Esophagus squamous epithelium (tissue), 5 donors: ENCODE measurements at regions not wholly inside any gene's neighbourhood (a gene's known extent, or its start where the extent isn't known, plus 50 kb on each side); places are given as distances from the start of the nearest gene placed in this dataset.

Source experiments
- DNase-seq: peaks from one replicate; lab custom pipeline; 2025; lab: John Stamatoyannopoulos, UW
- H3K27ac ChIP-seq, 4 donors: fragments of 200-600 bp; sonication (generic); one replicate each; pipeline ENCODE4 v1.5.1; 2016 to 2019; ENCODE audit warnings: mild to moderate bottlenecking in 1 of 4
- H3K27me3 ChIP-seq, 4 donors: fragments of 200-600 bp; sonication (generic); 1 replicate in 3 of 4; 2 replicates in 1 of 4; pipeline versions ENCODE4 v1.5.1 to v1.6.0; 2017 to 2021; ENCODE audit warnings: antibody characterized with exemption in 1 of 4
- H3K36me3 ChIP-seq, 3 donors: fragments of 200-600 bp; sonication (generic); one replicate each; pipeline ENCODE4 v1.5.1; 2016 to 2019
- H3K4me1 ChIP-seq, 3 donors: fragments of 200-600 bp; sonication (generic); one replicate each; pipeline ENCODE4 v1.5.1; 2017 to 2019
- H3K4me3 ChIP-seq, 4 donors: fragments of 200-600 bp; sonication (generic); 1 replicate in 3 of 4; 2 replicates in 1 of 4; pipeline ENCODE4 v1.5.1; 2016 to 2019; ENCODE audit warnings: mild to moderate bottlenecking in 2 of 4, moderate library complexity in 1 of 4
- H3K9me3 ChIP-seq, 3 donors: fragments of 200-600 bp; sonication (generic); one replicate each; pipeline ENCODE4 v1.5.1; 2016 to 2019
- POLR2A ChIP-seq, 4 donors: fragments of 450-650 bp; IDR thresholded peaks; one replicate each; pipeline ENCODE4 v1.6.1; 2017; ENCODE audit warnings: antibody characterized with exemption in 4 of 4, mild to moderate bottlenecking in 4 of 4, moderate library complexity in 3 of 4
- WGBS, 2 donors: methylation state at CpG; one replicate each; pipeline ENCODE4 v1.1.5; 2018; 5-methylcytosine and 5-hydroxymethylcytosine counted together
- intact Hi-C: fragments of 100-400 bp; cut with DNase I; formaldehyde crosslinking; loops from one replicate; pipeline ENCODE4 v1.15.0; 2022
- TF ChIP-seq, protein P1 (sequence below), 6 experiments: fragments of 450-650 bp in 4 of 6; fragments of 200-600 bp in 2 of 6; sonication (generic) in 2 of 6; IDR thresholded peaks; one replicate each; pipeline ENCODE4 v1.5.1; 2016 to 2019; ENCODE audit warnings: antibody characterized with exemption in 6 of 6, mild to moderate bottlenecking in 4 of 6, moderate library complexity in 4 of 6
- donor health status: DM: yes; HTN: yes; CAD: no.

- DNase-seq = no peak
- Histone ChIP-seq H3K27ac (no peak overlapping the region), H3K4me1 (no peaks in the 10 kb centered on the region), H3K4me3 (no peak overlapping the region), H3K27me3 (no peaks in the 10 kb centered on the region), H3K36me3 (no peaks in the 10 kb centered on the region), H3K9me3 (no peaks in the 10 kb centered on the region)
- intact Hi-C loops = no loop called here
- 38 to 58% methylated on average over 1 of the region's 1 CpG for WGBS, 2 donors
- TF ChIP-seq, protein P1, sequence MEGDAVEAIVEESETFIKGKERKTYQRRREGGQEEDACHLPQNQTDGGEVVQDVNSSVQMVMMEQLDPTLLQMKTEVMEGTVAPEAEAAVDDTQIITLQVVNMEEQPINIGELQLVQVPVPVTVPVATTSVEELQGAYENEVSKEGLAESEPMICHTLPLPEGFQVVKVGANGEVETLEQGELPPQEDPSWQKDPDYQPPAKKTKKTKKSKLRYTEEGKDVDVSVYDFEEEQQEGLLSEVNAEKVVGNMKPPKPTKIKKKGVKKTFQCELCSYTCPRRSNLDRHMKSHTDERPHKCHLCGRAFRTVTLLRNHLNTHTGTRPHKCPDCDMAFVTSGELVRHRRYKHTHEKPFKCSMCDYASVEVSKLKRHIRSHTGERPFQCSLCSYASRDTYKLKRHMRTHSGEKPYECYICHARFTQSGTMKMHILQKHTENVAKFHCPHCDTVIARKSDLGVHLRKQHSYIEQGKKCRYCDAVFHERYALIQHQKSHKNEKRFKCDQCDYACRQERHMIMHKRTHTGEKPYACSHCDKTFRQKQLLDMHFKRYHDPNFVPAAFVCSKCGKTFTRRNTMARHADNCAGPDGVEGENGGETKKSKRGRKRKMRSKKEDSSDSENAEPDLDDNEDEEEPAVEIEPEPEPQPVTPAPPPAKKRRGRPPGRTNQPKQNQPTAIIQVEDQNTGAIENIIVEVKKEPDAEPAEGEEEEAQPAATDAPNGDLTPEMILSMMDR (IDR thresholded peaks at IDR 0.05) = no peak
- no peak for TF ChIP-seq POLR2A (IDR thresholded peaks at IDR 0.05)
Measured at GRCh38 chrX:4528247-4528646, 814.8 kb upstream of the PRKX start.

- intact Hi-C loops = no loop called here
- 44 to 58% methylated on average over 4 of the region's 4 CpGs for WGBS, 2 donors
Measured at GRCh38 chrX:4485912-4486311, 772.5 kb upstream of the PRKX start.

GRCh38 chrX:4484266-4484665 is 770.8 kb upstream of the PRKX start:
- intact Hi-C loops = no loop called here
- no peak overlapping the region for H3K4me3 ChIP-seq
- no peaks in the 10 kb centered on the region for H3K36me3 ChIP-seq
- TF ChIP-seq POLR2A (IDR thresholded peaks at IDR 0.05) = no peak
- TF ChIP-seq, protein P1 (IDR thresholded peaks at IDR 0.05) = no peak
- H3K4me1 ChIP-seq = no peaks in the 10 kb centered on the region
- H3K27ac ChIP-seq = no peak overlapping the region
- no peak for DNase-seq
- H3K27me3 ChIP-seq = no peaks in the 10 kb centered on the region
- H3K9me3 ChIP-seq = no peaks in the 10 kb centered on the region
- WGBS, 2 donors = 53 to 54% methylated on average over 4 to 5 of the region's 5 CpGs

More at GRCh38 chrX:4485912-4486311, 772.5 kb upstream of the PRKX start:
- DNase-seq = no peak
- H3K9me3 ChIP-seq = no peaks in the 10 kb centered on the region
- no peak overlapping the region for H3K27ac ChIP-seq
- H3K4me3 ChIP-seq = no peak overlapping the region
- H3K4me1 ChIP-seq = no peaks in the 10 kb centered on the region
- no peaks in the 10 kb centered on the region for H3K27me3 ChIP-seq
- TF ChIP-seq POLR2A (IDR thresholded peaks at IDR 0.05) = no peak
- TF ChIP-seq, protein P1 (IDR thresholded peaks at IDR 0.05) = no peak
- no peaks in the 10 kb centered on the region for H3K36me3 ChIP-seq

DNA sequence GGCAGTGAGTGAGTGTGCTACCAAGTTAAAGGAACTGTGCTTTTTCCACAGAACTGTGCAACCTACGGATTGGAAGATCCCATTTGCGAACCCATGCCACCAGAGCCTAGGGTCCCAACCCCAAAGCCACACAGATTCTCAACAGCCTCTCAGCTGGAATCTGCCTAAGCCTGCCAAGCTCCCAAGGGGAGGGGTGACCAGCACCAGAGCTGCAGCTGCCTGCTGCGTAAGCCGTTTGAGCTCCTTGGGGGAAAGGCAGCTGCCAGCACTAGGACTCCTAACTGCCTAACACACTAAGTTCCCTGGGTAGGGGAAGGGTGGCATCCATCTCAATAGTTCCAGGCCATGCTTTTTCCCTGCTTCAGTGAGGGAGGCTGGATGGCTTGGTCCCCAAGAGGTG is 738.1 kb upstream of the PRKX start:
- no peaks in the 10 kb centered on the region for H3K36me3 ChIP-seq
- intact Hi-C loops = no loop called here
- H3K27me3 ChIP-seq = no peaks in the 10 kb centered on the region
- DNase-seq = no peak
- no peaks in the 10 kb centered on the region for H3K9me3 ChIP-seq
- no peaks in the 10 kb centered on the region for H3K4me1 ChIP-seq
- H3K27ac ChIP-seq = no peak overlapping the region
- no peak for TF ChIP-seq POLR2A (IDR thresholded peaks at IDR 0.05)
- TF ChIP-seq, protein P1 (IDR thresholded peaks at IDR 0.05) = no peak
- H3K4me3 ChIP-seq = no peak overlapping the region
- 100% methylated on average over 1 of the region's 4 CpGs; no CpG with 5 or more reads in 1 of the 2 donors for WGBS, 2 donors

DNA sequence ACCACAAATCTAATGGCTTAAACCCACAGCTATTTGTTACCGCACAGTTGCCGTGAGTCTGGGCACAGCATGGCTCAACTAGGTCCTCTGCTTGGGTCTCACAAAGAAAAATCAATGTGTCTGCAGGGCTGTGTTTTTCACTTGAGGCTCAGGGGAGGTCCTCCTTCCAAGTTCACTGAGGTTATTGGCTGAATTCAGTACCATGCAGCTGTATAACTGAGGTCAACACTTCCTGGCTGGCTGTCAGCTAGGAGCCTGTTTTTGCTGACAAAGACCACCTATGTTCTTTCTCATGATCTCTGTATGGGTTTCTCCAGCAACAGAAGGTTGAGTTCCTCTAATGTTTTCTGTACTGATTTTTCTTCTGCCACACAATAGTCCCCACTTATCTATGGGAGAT is 736.7 kb upstream of the PRKX start:
- no peaks in the 10 kb centered on the region for H3K36me3 ChIP-seq
- intact Hi-C loops = no loop called here
- no peaks in the 10 kb centered on the region for H3K4me1 ChIP-seq
- H3K9me3 ChIP-seq = no peaks in the 10 kb centered on the region
- no peak for DNase-seq
- TF ChIP-seq, protein P1 (IDR thresholded peaks at IDR 0.05) = no peak
- no peak for TF ChIP-seq POLR2A (IDR thresholded peaks at IDR 0.05)
- H3K27ac ChIP-seq = no peak overlapping the region
- no peak overlapping the region for H3K4me3 ChIP-seq
- no peaks in the 10 kb centered on the region for H3K27me3 ChIP-seq
- WGBS, 2 donors = 91 to 100% methylated on average over 1 to 2 of the region's 2 CpGs
